ENCODE measurements at regions not wholly inside any gene's neighbourhood (a gene's known extent, or its start where the extent isn't known, plus 50 kb on each side); places are given as distances from the start of the nearest gene placed in this dataset.
A peak's percentile ranks its signal among the peaks of the same experiment; 100 is the strongest.
"Not testable (repeated sequence)": the region's sequence is repeated elsewhere in the genome, so short reads cannot be mapped to it uniquely, and the experiment has no call there.

DNA sequence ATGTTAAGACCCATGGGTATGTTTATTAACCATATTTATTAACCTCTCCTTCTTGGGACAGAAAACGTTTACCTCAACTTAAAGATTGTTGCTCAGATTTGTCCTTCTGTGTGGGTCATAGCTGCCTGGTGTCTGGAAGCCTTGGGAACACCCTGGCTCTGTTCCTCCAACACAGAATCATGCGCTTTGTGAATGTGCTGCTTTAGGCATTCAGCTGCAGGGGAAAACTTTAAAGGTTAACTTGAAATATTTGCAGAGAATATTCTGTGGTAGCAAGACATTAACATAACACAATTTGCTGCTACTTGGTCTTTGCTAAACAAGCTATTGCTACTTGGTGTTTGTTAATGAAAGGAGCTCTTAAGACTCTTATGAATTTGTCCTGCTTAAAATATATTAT lies 50.5 kb upstream of the THOC3 start:
- DNase-seq = not testable (repeated sequence)

DNA sequence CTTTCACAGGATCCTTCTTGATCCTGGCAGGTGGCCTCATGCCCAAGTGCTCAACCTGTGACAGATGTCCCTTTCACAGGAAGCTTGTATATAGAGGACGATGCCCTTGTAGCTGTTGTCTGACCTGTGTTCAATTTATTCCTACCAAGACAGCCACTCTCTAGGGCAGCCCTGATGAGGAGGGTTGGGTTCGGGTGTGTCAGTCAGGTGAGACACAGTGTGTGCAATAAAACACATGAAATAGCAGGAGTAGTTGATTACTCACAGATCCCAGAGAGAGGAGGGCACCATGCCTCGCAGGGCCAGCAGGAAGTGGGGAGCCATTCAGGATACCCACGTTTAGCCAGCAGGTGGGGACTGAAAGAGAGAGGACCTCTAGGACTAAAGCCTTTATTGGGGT lies 52.7 kb upstream of the THOC3 start:
- DNase-seq = not testable (repeated sequence)

DNA sequence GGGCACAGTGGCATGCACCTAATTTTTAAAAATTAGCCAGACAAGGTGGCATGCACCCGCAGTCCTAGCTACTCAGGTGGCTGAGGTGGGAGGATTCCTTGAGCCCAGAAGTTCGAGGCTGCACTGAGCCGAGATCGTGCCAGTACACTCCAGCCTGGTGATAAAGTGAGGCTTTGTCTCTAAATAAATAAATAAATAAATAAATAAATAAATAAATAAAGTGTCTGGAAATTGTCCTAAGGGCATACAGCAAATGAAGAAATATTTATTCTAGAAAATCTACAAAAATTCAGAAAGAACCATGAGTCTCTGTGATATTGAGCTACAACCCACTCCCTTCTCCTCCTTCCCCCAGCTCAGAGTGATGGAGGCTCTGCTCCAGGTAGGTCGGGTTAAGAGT lies 55.4 kb upstream of the THOC3 start:
- DNase-seq = not testable (repeated sequence)

DNA sequence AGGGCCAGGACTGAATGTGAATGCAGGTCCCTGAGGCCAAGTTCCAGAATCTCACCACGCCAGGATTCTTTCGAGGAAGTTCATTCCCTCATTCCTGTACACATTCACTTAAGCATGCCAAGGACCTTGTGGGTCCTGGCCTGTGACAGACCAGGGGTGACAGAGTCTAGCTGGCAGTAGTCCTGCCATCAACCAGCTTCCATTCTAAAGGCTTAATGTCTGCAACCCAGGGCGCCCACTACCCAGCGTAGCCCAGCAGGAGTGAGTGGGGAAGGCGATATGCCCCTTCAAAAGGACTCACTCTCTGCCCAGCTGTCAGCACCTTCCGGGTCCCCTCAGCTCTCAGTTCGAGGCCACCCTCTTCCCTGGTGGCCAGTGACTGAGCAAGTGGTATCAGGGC lies 61.3 kb upstream of the THOC3 start:
- DNase-seq = not testable (repeated sequence)

DNA sequence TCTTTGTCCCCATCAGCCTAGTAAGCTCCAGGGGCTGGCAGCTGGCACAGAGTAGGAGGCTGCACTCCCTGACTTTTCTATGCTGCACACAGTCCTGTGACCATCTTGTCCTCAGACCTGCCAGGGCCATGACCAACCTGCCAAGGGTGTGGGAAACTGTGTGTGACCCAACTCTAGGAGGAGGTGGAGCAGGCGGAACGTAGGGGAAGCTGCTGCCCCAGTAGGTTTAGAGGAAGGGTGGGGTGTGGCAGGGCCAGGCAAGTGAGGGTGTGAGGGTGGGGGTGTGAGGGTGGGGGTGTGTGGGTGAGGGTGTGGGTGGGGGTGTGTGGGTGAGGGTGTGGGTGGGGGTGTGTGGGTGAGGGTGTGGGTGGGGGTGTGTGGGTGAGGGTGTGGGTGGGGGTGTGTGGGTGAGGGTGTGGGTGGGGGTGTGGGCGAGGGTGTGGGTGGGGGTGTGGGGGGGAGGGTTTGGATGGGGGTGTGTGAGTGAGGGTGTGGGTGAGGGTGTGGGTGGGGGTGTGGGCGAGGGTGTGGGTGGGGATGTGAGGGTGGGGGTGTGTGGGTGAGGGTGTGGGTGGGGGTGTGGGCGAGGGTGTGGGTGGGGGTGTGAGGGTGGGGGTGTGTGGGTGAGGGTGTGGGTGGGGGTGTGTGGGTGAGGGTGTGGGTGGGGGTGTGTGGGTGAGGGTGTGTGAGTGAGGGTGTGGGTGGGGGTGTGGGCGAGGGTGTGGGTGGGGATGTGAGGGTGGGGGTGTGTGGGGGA lies 62.4 kb upstream of the THOC3 start:
- DNase-seq = not testable (repeated sequence)

DNA sequence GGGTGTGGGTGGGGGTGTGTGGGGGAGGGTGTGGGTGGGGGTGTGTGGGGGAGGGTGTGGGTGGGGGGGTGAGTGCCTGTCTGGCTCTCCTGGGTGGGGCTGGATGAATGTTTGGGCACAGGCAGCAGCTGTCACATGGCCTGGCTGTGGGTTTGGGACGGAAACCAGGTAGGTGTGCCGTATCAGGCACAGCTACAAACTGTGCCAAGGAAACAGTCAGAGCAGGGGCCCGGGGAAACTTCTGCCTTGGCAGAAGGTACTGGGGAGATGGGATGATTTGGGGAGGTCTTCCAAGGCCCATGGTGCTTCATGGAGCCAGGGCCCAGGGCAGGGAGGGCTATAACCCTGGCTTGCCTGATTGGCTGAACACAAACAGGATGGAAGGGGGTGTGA lies 63.0 kb upstream of the THOC3 start:
- DNase-seq = not testable (repeated sequence)

DNA sequence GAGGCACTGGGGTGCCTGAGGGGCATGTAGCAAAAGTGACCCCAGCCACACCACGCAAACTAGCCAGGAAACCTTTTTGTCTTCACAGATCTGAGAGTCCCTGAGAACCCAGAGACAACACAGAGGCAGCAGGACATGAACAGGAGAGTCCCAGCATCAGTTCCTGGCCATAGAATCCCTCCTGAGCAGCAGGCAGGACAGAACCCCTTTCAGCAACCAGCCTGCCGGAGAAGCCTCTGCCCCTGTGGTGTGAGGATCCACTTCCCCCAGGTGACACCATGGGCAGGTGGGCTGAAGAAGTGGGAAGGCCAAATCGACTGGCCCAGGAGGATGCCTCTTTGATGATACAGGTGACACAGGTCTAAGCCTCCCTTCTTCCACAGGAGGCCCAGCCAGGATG lies 65.1 kb upstream of the THOC3 start:
- DNase-seq = not testable (repeated sequence)

DNA sequence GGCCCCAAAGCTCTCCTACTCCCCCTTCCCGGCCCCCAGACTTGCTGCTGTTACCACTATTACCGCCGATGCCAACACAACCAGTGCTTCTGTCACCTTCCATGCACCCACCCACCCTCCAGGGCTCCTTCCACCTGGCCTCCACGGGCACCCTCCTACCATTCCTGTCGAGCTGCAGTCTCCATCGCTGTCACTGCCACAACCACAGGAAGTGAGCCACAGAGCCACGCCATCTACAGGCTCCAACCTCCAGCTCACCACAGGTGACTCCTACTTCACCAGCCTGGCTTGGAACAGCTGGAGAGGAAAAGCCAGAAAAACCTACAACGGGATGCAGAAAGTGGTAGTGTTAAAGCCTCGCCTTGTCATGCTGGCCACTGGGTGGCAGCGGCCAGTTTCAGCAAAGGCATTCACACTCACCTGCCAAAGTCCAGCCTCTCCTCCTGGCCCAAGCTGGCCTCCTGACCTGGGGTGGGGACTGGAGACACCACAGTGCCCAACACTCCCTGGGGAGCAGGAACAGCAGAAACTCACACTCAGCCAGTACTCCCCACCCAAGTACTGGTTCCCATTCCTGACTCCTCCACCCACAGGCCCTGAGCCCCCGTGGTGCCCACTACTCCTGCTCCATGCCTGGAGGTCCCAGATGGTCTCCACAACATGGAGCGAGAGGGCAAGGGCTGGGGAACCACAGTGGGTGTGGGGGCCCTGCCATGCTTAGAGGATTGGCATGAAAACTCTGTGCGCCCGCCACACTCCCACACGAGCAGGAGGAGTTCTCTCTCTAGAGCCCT lies 66.5 kb upstream of the THOC3 start:
- DNase-seq = not testable (repeated sequence)

DNA sequence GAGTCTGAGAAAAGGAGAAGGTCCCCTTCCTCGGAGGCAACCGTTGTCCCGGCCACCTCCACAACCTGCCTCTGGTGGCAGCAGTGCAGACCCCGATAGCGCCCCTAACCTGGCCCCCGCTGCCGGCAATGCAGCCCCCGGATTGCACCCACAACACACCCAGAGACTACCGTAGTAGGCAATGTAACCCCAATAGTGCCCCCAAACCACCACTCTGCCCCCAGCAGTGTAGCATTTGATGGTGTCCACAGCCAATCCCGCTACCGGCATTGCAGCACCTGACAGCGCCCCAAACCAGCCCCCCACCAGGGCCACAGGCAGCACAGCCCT lies 67.1 kb upstream of the THOC3 start:
- not testable (repeated sequence) for DNase-seq

DNA sequence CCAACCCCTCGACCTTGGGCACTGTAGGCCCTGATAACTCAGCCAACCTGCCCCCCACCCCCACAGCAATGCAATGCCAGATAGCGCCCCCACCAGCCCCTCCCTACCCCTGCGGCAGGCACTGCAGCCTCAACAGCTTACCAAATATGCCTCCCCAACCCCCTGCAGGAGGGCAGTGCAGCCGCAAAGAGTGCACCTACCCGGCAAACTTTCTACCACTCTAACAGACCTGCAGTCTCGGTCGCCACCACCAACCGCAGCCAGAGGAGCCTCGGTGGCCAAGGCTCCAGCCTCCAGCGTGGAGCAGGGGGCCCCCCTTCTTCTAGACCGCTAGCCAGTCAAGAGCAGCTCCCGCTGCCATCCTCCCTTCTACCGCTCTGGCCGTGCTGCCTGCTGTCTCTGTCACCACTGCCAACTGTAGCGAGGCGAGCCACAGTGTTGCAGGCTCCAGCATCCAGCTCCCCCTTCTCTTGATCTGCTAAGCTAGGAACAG lies 67.7 kb upstream of the THOC3 start:
- DNase-seq = not testable (repeated sequence)

DNA sequence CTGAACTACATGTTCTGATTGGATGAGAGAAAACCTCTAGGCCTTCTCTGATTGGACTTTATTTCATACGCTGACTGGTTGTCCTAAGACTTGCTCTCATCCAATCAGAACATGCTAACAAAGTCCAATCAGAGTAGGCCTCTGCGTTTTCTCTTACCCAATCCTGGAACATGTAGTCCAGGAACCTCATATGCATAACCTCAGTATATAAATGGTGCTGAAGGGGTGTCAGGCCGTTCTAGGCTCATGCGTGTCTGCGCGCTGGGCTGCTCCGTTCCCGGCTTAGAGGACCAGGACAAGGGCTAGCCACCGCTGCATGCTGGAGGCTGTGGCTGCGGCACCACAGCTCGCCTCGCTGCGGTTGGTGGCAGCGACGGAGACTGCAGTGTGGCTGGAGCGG lies 68.3 kb upstream of the THOC3 start:
- DNase-seq = not testable (repeated sequence)

DNA sequence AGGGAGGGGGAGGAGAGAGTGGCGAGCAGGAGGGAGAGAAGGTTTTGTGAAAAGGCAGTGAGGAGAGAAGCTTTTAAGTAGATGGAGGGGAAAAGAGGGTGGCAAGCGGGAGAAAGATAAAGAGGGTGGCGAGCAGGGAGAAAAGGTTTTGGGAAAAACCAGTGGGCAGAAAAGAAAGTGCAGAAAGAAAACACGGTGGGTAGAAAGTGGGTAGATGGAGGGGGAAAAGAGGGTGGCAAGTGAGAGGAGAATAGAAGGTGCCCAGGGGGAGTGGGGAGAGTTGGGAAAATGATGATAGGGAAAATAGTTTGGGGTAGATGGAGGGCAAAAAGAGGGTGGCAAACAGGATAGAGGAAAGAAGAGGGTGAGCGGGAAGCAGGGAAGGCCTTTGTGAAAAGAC lies 69.1 kb upstream of the THOC3 start:
- not testable (repeated sequence) for DNase-seq

DNA sequence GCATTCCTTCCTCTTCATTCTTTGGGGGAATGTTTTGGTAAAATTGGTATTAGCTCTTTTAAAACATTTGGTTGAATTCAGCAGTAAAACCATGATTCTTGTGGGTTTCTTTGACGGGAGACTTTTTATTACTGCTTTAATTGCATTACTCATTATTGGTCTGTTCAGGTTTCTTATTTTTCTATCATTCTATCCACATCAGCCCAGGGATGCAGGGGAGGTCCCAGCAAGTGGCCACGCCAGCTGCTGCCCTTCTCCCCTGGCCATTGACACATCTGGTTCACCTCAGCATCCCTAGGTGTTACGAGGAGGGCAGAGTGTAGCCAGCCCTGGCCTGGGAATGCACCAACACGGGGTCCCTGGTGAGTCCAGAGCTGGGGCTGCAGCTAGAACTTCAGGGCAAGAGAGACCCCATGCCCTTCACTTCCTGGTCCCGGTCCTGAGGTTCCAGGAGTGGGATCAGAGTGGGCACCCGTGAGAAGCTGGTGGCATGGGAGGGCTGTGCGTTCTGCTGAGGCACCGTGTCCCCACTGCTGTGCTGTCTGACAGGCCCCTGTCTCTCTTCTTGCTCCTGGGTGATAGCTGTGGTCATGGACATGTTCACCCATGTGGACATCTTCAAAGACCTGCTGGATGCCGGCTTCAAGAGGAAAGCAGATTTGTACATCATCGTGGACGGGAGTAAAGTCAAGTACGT lies 72.1 kb upstream of the THOC3 start:
- DNase-seq = not testable (repeated sequence)

DNA sequence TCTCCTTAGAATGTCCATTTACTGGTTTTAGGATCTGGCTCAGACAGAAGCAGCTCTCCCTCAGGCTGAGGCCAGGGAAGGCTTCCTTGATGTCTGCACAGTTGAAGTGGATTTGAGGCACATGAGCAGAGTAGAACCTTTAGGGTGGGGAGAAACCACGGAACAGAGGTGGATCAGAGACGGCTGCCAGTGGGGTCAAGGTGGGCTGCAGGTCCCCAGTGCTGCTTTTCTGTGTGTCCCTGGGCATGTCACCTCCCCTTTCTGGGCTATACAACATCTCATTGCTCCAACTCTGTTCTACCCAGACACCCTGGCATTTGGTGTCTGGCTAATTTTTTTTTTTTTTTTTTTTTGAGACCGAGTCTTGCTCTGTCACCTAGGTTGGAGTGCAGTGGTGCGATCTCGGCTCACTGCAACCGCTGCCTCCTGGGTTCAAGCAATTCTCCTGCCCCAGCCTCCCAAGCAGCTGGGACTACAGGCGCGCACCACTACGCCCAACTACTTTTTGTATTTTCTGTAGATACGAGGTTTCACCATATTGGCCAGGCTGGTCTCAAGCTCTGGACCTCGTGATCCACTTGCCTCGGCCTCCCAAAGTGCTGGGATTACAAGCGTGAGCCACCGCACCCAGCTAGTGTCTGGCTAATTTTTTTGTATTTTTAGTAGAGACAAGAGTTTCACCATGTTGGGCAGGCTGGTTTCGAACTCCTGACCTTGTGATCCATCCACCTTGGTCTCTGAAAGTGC lies 73.3 kb upstream of the THOC3 start:
- not testable (repeated sequence) for DNase-seq

DNA sequence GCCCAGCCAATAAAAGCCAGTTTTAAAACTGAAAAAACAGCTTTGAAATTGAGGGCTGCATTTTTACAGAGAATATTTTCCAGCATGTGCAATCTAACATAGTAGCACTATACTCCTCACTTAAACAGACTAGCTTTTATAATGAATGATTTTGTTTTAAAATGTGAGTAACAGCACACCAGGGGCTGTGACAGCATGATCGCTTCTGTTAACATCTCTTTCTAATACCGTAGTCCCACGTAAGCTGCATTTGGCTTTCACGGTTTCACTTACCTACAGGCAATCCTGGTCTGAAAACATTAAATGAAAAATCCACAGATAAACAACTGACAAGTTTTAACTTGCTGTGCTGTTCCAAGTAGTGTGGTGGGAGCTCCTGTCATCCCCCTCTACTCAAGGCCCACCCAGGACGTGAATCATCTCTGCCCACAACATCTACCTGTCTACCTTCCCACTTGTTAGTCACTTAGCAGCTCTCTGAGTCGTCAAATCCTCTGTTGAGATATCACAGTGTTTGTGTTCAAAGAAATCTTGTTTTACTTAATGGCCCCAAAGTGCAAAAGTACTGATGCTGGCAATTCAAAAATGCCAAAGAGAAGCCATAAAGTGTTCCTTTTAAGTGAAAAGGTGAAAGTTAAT lies 74.0 kb upstream of the THOC3 start:
- not testable (repeated sequence) for DNase-seq

DNA sequence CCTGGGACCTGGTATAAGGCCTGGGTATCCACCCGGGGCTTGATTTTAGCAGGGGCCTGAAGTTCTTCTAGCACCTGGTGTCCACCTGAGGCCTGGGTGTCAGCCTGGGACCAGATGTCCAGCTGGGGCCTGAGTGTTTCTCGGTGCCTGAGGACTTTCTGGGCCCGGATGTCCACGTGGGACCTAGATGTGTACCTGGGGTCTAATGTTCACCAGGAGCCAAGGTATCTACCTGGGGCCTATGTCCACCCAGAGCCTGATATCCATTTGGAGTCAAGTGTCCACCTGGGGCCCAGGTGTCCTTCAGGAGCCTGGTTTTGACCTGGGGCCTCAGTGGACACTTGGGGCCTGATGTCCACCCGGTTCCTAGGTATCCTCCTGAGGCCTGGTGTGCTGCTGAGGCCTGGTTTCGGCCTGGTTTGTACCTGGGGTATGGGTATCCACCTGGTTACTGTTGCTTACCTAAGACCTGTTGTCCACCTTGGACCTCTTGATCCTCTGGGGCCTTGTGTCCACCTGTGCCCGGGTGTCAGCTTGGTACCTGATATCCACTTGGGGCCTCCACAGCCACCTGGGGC lies 75.2 kb upstream of the THOC3 start:
- DNase-seq = not testable (repeated sequence)

DNA sequence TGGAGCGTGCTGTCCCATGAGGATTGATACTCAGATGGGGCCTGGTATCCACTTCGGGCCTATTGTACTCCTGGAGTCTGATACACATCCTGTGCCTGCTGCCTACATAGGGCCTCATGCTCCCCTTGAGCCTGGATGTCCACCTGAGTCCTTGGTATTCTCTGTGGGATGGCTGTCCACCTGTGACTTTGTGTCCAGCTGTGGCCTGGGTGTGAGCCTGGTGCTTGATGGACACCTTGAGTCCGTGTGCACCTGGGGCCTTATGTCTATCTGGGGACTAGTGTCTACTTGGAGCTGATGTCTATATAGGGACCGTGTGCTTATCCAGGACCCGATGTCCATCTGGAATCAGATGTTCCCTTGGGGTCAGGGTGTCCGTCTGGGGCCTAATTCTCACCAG lies 75.9 kb upstream of the THOC3 start:
- DNase-seq = not testable (repeated sequence)

DNA sequence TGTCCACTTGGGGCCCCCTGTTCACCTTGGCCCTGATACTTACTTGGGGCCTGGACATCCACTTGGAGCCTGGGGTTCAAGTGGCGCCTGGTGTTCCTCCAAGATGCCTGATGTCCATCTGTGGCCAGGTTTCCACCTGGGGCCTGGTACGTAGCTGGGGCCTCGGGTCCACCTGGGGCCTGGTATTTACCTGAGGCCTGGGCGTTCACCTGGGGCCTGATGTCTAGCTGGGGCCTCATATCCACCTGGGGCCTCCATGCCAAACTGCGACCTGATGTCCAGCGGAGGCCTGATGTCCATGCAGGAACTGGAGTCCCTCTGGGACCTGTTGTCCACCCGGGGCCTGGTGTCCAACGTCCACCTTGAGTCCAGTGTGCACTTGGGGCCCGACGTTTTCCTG lies 76.3 kb upstream of the THOC3 start:
- DNase-seq = not testable (repeated sequence)

DNA sequence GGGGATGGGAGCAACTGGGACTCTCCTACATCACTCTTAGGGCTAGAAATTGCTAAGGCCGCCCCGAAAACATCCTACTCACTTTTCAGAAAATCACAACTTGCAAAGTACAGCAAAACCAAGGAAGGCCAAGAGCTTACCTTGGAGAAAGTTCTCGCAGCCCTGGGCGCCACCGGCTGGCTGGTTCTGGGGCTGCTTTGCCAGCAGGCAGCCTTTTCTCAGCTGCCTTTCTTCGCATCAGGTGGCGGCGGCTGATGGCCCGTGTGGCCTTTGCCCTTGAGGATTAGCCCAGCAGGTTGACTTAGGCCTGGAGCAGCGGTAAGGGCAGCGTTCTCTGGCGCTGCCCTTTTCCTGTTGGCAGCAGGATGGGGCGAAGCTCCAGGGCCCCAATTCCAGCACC lies 77.3 kb upstream of the THOC3 start:
- not testable (repeated sequence) for DNase-seq

DNA sequence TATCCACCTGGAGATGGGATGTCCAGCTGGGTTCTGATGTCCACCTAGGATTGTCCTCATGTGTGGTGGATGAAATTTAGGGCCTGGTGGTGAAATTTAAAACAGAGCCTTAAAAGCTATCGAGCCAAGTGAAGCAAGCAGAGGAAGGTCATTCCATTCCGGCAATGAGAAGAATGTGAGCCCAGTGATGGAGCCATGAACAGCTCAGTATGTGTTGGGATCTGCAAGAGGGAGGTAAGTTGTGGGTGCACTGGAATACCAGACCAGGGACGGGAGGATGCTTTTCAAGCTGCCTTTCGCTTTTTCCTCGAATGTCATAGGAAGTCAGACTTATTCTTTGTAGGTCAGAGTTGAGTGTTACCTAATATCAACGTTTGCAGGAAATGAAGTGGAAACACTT lies 80.6 kb upstream of the THOC3 start:
- DNase-seq = not testable (repeated sequence)

DNA sequence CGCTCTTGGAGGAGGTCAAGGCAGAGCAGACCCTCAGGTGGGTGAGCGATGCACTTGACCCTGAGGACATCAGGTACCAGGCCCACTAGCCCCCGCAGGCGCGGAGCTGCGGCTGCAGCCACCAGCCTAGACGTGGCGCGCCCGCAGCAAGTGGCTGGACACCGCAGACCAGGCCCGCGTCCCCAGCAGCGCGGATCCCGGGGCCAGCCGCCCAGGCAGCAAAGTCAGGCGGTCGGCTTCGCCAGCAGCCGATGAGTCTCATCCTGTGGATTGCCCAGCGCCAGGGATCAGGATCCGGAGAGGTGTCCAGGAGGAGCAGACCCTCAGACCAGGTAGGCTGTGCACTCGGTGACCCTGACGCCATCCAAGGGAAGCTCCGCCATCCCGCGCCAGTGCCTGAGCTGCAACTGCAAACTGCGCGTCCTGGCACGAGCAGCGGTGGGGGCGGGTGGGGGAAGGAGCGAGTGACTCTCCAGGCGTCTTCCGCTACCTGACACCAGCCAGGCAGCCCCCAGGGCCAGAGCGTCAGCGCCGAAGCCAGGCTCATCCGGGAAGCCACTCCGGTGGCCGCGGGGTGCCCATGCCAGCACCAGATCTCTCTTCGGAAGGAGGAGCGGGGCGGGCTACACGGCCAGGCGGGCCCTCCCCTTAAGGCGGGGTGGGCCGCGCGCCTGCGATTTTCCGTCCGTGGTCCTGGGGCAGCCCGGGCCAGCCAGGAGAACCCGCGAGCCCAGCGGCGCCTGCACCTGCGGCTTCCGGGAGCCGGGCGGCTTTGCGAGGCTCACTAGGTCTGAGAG lies 92.6 kb upstream of the THOC3 start:
- DNase-seq = peak; percentile 18

Measured in activated CD4-positive, alpha-beta T cell treated with anti-CD3 and anti-CD28 coated beads, Interleukin-10, Interleukin-2, amounts not matched to agents 100 ng/mL and 50 ng/mL, durations not matched to agents 16 hours and 8 hours (primary cell).